Parathyroid adenoma (tissue), 2 donors: ENCODE measurements at regions not wholly inside any gene's neighbourhood (a gene's known extent, or its start where the extent isn't known, plus 50 kb on each side); places are given as distances from the start of the nearest gene placed in this dataset.

ENCODE experiments used
- H2AFZ ChIP-seq: fragments of 300-600 bp; sonication (generic); one replicate; pipeline ENCODE4 v1.7.0; 2017; ENCODE audit warnings: antibody characterized with exemption, mild to moderate bottlenecking
- H3K27ac ChIP-seq: fragments of 300-600 bp; sonication (generic); one replicate; pipeline ENCODE4 v1.7.0; 2017
- H3K27me3 ChIP-seq: fragments of 300-600 bp; sonication (generic); one replicate; pipeline ENCODE4 v1.7.0; 2017; ENCODE audit warnings: low read length; ENCODE audit not compliant: control insufficient read depth, insufficient read depth
- H3K36me3 ChIP-seq: fragments of 300-600 bp; sonication (generic); one replicate; pipeline ENCODE4 v1.7.0; 2017; ENCODE audit warnings: low read length; ENCODE audit not compliant: control insufficient read depth, insufficient read depth
- H3K4me1 ChIP-seq: fragments of 300-600 bp; sonication (generic); one replicate; pipeline ENCODE4 v1.7.0; 2017; ENCODE audit warnings: control low read depth
- H3K4me2 ChIP-seq: fragments of 300-600 bp; sonication (generic); one replicate; pipeline ENCODE4 v1.7.0; 2017; ENCODE audit warnings: low read length
- H3K4me3 ChIP-seq: fragments of 300-600 bp; sonication (generic); one replicate; pipeline ENCODE4 v1.7.0; 2017; ENCODE audit warnings: low read depth, low read length
- H3K79me2 ChIP-seq: fragments of 300-600 bp; sonication (generic); one replicate; pipeline ENCODE4 v1.7.0; 2017; ENCODE audit warnings: control low read depth
- H3K9ac ChIP-seq: fragments of 300-600 bp; sonication (generic); one replicate; pipeline ENCODE4 v1.7.0; 2017; ENCODE audit warnings: mild to moderate bottlenecking
- H3K9me3 ChIP-seq: fragments of 300-600 bp; sonication (generic); one replicate; pipeline ENCODE4 v1.7.0; 2017; ENCODE audit warnings: low read length; ENCODE audit not compliant: control insufficient read depth
- TF ChIP-seq, protein P1 (sequence below): fragments of 300-600 bp; sonication (generic); IDR thresholded peaks from one replicate; pipeline ENCODE4 v1.7.0; 2017; ENCODE audit warnings: antibody characterized with exemption, mild to moderate bottlenecking
- donor health status: primary hyperparathyroidism.

DNA sequence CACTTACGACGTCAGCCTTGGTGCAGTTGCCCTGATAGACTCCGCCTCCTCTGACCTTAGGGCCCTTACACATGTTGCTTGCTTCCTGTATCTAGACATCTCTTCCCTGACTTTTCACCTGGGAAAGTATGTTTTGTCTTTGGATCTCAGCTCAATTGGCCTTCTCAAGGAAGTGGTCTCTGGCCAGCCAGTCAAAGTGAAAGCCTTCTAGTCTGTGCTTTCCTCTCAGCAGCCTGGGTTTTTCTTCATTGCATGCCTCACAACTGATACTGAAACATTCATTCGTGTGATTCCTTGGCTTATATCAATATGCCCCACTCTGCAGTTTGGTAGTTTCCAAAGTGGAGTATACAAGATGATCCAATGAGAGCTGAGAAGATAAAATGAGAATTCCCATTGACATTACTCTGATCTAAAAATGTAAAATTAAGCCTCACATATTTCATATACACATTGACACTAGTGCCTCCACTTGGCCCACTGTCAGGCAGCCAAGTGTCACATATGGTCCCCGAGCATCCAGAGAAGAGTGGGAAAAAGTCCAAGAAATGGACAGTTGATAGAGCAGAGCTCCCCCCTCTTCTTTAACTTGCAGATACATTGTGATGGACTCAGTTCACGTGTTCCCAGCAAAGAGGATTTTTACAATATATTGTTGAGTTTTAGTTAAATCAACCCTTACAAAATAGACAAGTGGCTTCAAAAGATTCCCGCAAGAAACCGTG is 371.2 kb upstream of the ASIC2 start:
- H3K9ac ChIP-seq = no peak overlapping the region
- TF ChIP-seq, protein P1, sequence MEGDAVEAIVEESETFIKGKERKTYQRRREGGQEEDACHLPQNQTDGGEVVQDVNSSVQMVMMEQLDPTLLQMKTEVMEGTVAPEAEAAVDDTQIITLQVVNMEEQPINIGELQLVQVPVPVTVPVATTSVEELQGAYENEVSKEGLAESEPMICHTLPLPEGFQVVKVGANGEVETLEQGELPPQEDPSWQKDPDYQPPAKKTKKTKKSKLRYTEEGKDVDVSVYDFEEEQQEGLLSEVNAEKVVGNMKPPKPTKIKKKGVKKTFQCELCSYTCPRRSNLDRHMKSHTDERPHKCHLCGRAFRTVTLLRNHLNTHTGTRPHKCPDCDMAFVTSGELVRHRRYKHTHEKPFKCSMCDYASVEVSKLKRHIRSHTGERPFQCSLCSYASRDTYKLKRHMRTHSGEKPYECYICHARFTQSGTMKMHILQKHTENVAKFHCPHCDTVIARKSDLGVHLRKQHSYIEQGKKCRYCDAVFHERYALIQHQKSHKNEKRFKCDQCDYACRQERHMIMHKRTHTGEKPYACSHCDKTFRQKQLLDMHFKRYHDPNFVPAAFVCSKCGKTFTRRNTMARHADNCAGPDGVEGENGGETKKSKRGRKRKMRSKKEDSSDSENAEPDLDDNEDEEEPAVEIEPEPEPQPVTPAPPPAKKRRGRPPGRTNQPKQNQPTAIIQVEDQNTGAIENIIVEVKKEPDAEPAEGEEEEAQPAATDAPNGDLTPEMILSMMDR = no peak
- no peak overlapping the region for H3K4me2 ChIP-seq
- H3K79me2 ChIP-seq = no peaks in the 10 kb centered on the region
- peaks cover 4% of the 10 kb centered on the region for H3K4me1 ChIP-seq
- H3K36me3 ChIP-seq = no peaks in the 10 kb centered on the region
- no peak overlapping the region for H3K27ac ChIP-seq
- no peak overlapping the region for H3K4me3 ChIP-seq
- H3K9me3 ChIP-seq = no peaks in the 10 kb centered on the region
- no peaks in the 10 kb centered on the region for H3K27me3 ChIP-seq
- no peak overlapping the region for H2AFZ ChIP-seq

DNA sequence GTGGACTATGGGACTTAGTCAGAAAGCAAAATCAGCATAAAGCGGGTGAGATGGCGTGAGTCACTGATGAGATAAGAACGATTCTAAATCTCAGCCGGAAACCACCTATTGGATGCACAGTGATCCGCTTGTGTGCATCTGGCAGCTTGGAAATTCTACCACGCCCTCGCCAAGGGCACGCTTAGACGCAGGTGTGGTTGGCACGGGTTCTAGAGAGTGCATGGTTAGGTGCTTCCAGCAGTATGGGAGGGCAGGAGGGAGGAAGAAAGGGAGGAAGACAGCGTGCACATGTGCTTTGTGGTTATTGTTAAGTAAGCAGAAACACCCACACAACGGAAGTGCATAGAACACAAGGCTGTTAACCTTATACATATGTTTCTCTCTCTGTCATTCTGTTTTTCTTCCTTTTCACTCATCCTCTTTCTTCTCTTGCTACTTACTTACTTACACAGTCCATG is 374.0 kb upstream of the ASIC2 start:
- Histone ChIP-seq H3K36me3 (no peaks in the 10 kb centered on the region), H3K79me2 (no peaks in the 10 kb centered on the region), H3K4me3 (no peak overlapping the region), H3K4me2 (no peak overlapping the region), H3K27me3 (no peaks in the 10 kb centered on the region), H3K27ac (no peak overlapping the region), H3K9ac (no peak overlapping the region), H3K9me3 (no peaks in the 10 kb centered on the region), H2AFZ (peak overlapping the region; percentile 12), H3K4me1 (peaks cover 4% of the 10 kb centered on the region)
- TF ChIP-seq, protein P1 = no peak

DNA sequence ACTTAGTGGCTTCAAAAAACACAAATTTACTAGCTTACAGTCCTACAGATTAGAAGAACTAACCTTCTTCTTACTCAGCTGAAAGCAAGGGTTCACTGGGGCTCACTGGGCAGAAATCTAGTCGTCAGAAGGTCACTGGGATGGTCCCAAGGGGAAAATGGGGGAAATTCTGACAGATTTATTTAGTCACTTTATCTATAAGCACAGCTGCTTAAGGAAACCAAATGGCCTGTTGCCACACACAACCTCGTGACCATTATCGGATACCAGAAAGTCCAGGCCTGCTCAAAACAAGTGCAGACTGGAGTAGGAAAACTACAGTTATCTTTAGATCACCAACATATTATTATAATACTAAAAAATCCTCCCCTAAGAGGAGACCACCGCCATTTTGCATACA is 374.6 kb upstream of the ASIC2 start:
- no peaks in the 10 kb centered on the region for H3K36me3 ChIP-seq
- no peak overlapping the region for H2AFZ ChIP-seq
- no peaks in the 10 kb centered on the region for H3K79me2 ChIP-seq
- no peak overlapping the region for H3K27ac ChIP-seq
- TF ChIP-seq, protein P1 = no peak
- peaks cover 4% of the 10 kb centered on the region for H3K4me1 ChIP-seq
- no peaks in the 10 kb centered on the region for H3K27me3 ChIP-seq
- H3K4me3 ChIP-seq = no peak overlapping the region
- H3K4me2 ChIP-seq = no peak overlapping the region
- no peak overlapping the region for H3K9ac ChIP-seq
- no peaks in the 10 kb centered on the region for H3K9me3 ChIP-seq

DNA sequence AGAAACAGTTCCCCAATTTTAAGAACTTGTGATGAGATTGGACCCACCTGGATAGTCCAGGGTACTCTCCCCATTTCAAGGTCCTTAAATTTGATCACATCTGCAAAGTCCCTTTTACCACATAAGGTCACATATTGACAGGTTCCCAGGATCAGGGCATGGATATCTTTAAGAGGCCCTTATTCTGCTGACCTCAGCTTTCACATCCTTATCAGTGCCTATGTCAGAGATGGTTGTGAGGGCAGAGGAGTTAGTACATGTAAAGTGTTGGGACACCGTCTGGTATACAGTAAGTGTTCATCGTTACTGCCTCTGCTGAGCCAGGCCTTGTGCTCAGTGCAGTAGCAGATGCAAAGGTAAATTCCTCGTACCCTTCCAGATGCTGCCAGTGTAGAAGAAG is 375.4 kb upstream of the ASIC2 start:
- Histone ChIP-seq H3K27ac (no peak overlapping the region), H2AFZ (no peak overlapping the region), H3K4me3 (no peak overlapping the region), H3K9me3 (no peaks in the 10 kb centered on the region), H3K27me3 (no peaks in the 10 kb centered on the region), H3K36me3 (no peaks in the 10 kb centered on the region), H3K9ac (no peak overlapping the region), H3K4me2 (no peak overlapping the region), H3K4me1 (peaks cover 4% of the 10 kb centered on the region), H3K79me2 (no peaks in the 10 kb centered on the region)
- TF ChIP-seq, protein P1 = no peak

DNA sequence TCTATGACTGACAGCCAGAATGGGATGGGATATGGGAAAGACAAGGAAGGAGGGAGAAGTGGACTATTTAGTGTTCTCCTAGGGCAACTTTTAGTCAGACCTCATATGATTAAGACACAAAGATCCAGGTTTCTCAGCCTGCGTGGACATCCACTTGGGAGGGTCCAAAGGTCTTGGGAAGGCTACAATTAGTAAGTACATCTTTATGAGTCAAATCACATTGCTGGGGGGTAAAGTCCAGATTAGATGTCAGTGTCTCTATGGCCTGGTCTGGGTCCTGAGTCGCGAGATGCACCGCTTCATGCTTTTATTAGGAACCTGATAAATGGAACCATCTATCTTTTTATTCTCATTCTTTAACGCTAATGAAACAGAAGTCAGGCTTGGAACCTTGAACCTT is 378.4 kb upstream of the ASIC2 start:
- Histone ChIP-seq H3K79me2 (no peaks in the 10 kb centered on the region), H3K36me3 (no peaks in the 10 kb centered on the region), H2AFZ (no peak overlapping the region), H3K27me3 (no peaks in the 10 kb centered on the region), H3K4me2 (no peak overlapping the region), H3K4me1 (peaks cover 4% of the 10 kb centered on the region), H3K27ac (no peak overlapping the region), H3K9ac (no peak overlapping the region), H3K4me3 (no peak overlapping the region), H3K9me3 (no peaks in the 10 kb centered on the region)
- TF ChIP-seq, protein P1 = no peak
